ENCODE measurements at regions not wholly inside any gene's neighbourhood (a gene's known extent, or its start where the extent isn't known, plus 50 kb on each side); places are given as distances from the start of the nearest gene placed in this dataset.

DNA sequence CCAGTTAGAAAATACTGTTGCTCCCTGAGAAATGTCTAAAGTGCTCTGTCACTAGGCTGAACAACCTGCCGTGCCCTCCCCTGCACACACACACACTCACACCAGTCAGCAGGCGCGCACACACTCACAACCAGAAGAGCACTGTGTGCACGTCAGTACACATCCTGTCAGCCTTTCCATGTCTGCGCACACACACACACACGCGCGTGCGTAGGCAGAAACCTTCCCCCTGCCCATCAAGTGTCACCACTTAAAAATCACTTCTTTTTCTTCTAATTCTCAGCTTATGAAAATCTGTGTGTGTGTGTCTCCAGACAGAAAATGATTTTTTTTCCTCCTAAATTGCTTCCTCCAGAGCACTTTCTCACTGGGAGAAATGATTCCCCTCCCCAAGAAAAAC is 100.3 kb downstream of the EDN3 start:
- H3K36me3 ChIP-seq = no peaks in the 10 kb centered on the region
- H3K4me1 ChIP-seq = no peaks in the 10 kb centered on the region
- peaks cover 0 to 44% of the 10 kb centered on the region in 2 donors for H3K27me3 ChIP-seq
- no peaks in the 10 kb centered on the region for H3K9me3 ChIP-seq
- DNase-seq = no peak
- H3K27ac ChIP-seq = no peak overlapping the region
- TF ChIP-seq POLR2A (IDR thresholded peaks at IDR 0.05) = no peak
- TF ChIP-seq CTCF (IDR thresholded peaks at IDR 0.05) = no peak
- intact Hi-C loops (cut with DNase I; ENCODE audit: low total_unique reads) = no loop called here
- H3K4me3 ChIP-seq = no peak overlapping the region

DNA sequence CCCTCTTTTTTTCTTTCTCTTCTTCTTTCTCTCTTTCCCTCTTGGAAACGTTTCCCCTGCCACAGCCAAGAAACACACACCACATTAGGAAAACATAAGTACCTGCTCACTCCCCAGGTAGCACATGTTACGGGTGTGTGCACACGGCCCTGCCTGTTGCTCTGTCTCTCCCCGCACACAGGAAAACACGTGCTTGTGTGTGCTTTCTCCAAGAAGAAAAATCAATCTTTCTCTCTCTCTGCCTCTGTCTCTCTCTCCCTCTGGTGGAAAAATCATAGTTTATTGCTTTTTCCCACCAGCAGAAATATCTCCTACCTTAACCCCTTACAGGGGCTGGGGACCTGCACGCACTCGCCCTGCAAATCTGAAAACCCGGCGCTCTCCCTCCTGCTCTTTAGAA is 102.3 kb downstream of the EDN3 start:
- no peak overlapping the region for H3K4me3 ChIP-seq
- H3K9me3 ChIP-seq = no peaks in the 10 kb centered on the region
- intact Hi-C loops (cut with DNase I; ENCODE audit: low total_unique reads) = no loop called here
- no peak overlapping the region for H3K27ac ChIP-seq
- H3K4me1 ChIP-seq = no peaks in the 10 kb centered on the region
- no peak for DNase-seq
- no peaks in the 10 kb centered on the region for H3K36me3 ChIP-seq
- TF ChIP-seq POLR2A (IDR thresholded peaks at IDR 0.05) = no peak
- TF ChIP-seq CTCF (IDR thresholded peaks at IDR 0.05) = no peak
- peaks cover 0 to 54% of the 10 kb centered on the region in 2 donors for H3K27me3 ChIP-seq

- Histone ChIP-seq H3K27me3 (peaks cover 0 to 55% of the 10 kb centered on the region in 2 donors), H3K36me3 (no peaks in the 10 kb centered on the region), H3K4me3 (no peak overlapping the region), H3K4me1 (no peaks in the 10 kb centered on the region), H3K9me3 (no peaks in the 10 kb centered on the region), H3K27ac (no peak overlapping the region)
- no peak for TF ChIP-seq POLR2A (IDR thresholded peaks at IDR 0.05)
- peak; percentile 55 to 89 (median 78) for TF ChIP-seq CTCF (IDR thresholded peaks at IDR 0.05)
- intact Hi-C loops (cut with DNase I; ENCODE audit: low total_unique reads) = no loop called here
- peak in 1 of 2 donors; percentile 39 for DNase-seq
Observed at GRCh38 chr20:59403261-59403961, 103.0 kb downstream of the EDN3 start.

- Histone ChIP-seq H3K27me3 (peaks cover 0 to 55% of the 10 kb centered on the region in 2 donors), H3K36me3 (no peaks in the 10 kb centered on the region), H3K9me3 (no peaks in the 10 kb centered on the region), H3K4me3 (no peak overlapping the region), H3K27ac (no peak overlapping the region), H3K4me1 (no peaks in the 10 kb centered on the region)
- intact Hi-C loops (cut with DNase I; ENCODE audit: low total_unique reads) = no loop called here
- no peak for TF ChIP-seq POLR2A (IDR thresholded peaks at IDR 0.05)
- DNase-seq = no peak
Observed at GRCh38 chr20:59403962-59404314, 103.5 kb downstream of the EDN3 start.

- H3K4me1 ChIP-seq = no peaks in the 10 kb centered on the region
- H3K27ac ChIP-seq = no peak overlapping the region
- no peaks in the 10 kb centered on the region for H3K36me3 ChIP-seq
- no peaks in the 10 kb centered on the region for H3K9me3 ChIP-seq
- no peak overlapping the region for H3K4me3 ChIP-seq
- DNase-seq = no peak
- peaks cover 0 to 48% of the 10 kb centered on the region in 2 donors for H3K27me3 ChIP-seq
- intact Hi-C loops (cut with DNase I; ENCODE audit: low total_unique reads) = no loop called here
- TF ChIP-seq POLR2A (IDR thresholded peaks at IDR 0.05) (no peak), CTCF (IDR thresholded peaks at IDR 0.05) (no peak)
Observed at GRCh38 chr20:59404749-59405148, 104.3 kb downstream of the EDN3 start.
